ENCODE measurements at regions not wholly inside any gene's neighbourhood (a gene's known extent, or its start where the extent isn't known, plus 50 kb on each side); places are given as distances from the start of the nearest gene placed in this dataset.

- H3K27me3 ChIP-seq (ENCODE audit: control insufficient read depth, insufficient read depth, low read length) = no peaks in the 10 kb centered on the region
- no peaks in the 10 kb centered on the region for H3K36me3 ChIP-seq (ENCODE audit: control insufficient read depth, insufficient read depth, low read length)
- H3K27ac ChIP-seq (ENCODE audit: low read length) = no peak overlapping the region
- WGBS (ENCODE audit: insufficient coverage, insufficient read length) = no CpG with 5 or more reads among the region's 4 CpGs
- no peaks in the 10 kb centered on the region for H3K9me3 ChIP-seq (ENCODE audit: control insufficient read depth, insufficient read depth, low read length)
- DNase-seq (ENCODE audit: low read depth, low spot score) = no peak
- H3K4me1 ChIP-seq (ENCODE audit: control insufficient read depth, insufficient read depth, low read length) = peaks cover 4% of the 10 kb centered on the region
- H3K4me3 ChIP-seq (ENCODE audit: low read length) = peak overlapping the region; percentile 68; the same call in 1 of the 2 replicates
Observed at GRCh38 chrX:51395480-51395809, 62.8 kb downstream of the NUDT10 start.
